GM19328 (cell line): ENCODE measurements at regions not wholly inside any gene's neighbourhood (a gene's known extent, or its start where the extent isn't known, plus 50 kb on each side); places are given as distances from the start of the nearest gene placed in this dataset.
"Not testable (repeated sequence)": the region's sequence is repeated elsewhere in the genome, so short reads cannot be mapped to it uniquely, and the experiment has no call there.

Experiments used
- ATAC-seq: cut with Tn5 transposase; IDR thresholded peaks from one replicate; pipeline ENCODE4 v1.9.1; 2021; ENCODE audit warnings: mild to moderate bottlenecking, moderate library complexity; ENCODE audit not compliant: unreplicated experiment

GRCh38 chr7:26959290-26959689, 94.9 kb upstream of the SKAP2 start:
- ATAC-seq, result no peak

- no peak for ATAC-seq
Measured at GRCh38 chr7:26958834-26959233, 94.4 kb upstream of the SKAP2 start.

DNA sequence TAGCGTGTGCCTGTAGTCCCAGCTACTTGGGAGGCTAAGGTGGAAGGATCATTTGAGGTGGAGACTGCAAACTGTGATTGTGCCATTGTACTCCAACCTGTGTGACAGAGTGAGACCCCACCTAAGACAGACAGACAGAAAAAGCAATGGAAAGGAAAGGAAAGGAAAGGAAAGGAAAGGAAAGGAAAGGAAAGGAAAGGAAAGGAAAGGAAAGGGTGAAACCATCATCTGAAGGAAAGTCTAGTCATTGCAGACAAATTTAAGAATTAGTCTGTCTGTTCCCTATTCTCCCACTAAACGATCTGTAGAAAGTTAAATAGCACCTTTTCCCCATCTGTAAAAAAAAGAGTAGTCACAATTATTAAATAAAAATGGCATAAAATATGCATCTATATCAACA, 91.1 kb upstream of the SKAP2 start:
- no peak for ATAC-seq

DNA sequence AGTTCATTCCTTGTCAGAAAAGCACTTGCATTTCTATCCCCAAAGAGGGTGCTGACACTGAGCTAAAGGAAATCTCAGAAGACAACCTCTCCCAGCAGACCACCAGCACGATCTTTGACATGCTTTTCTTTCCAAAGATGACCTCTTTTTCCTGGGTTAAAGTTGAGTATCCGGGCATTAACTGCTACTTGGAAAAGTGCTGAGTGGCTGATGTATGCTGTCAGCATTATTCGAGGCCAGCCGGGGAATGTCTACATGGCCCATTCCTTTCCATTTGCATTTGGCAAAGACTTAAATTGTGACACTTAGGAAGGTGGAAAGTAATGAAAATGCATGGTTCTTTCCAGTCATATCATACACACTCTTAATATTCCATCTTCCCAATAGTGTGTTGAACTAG, 90.6 kb upstream of the SKAP2 start:
- ATAC-seq, result no peak

GRCh38 chr7:26951407-26951950, 87.1 kb upstream of the SKAP2 start:
- ATAC-seq, result no peak

GRCh38 chr7:26950889-26951288, 86.5 kb upstream of the SKAP2 start:
- ATAC-seq, result no peak

- no peak for ATAC-seq
Measured at GRCh38 chr7:26949319-26949718, 84.9 kb upstream of the SKAP2 start.

- ATAC-seq, result no peak
Measured at GRCh38 chr7:26948617-26949118, 84.3 kb upstream of the SKAP2 start.

GRCh38 chr7:26944501-26945358, 80.3 kb upstream of the SKAP2 start:
- no peak for ATAC-seq

DNA sequence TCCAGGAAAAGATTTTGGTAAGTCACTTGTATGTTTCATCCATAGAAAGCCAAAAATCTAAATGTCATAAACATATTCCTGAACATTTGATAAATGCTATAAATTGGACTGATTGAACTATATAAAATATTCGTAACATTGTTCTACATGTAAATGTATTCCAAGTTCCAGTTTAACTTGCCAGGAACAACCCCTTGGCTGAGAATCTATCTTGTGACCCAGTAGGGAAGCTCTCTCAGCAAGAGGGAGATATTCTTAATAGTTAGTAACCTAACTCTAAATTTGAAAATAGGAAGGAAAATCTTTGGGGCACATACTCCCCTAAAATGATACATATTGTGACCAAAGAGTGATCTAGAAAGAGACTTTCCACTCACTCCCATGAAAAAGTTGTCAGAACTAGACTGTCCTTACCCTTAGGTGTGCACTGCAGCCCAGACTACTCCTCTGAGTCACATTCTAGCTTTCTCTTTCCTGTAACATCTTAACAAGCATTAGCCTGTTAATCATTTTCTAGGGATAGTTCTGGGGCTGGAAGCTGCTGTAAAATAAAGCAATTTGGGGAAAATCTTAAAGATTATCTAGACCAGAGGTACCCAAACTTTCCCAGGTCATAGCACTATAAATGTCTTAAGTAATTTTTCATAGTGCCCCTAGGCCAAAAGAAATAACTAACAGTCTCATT, 73.7 kb upstream of the SKAP2 start:
- no peak for ATAC-seq

GRCh38 chr7:26937306-26937705, 72.9 kb upstream of the SKAP2 start:
- ATAC-seq, result no peak

DNA sequence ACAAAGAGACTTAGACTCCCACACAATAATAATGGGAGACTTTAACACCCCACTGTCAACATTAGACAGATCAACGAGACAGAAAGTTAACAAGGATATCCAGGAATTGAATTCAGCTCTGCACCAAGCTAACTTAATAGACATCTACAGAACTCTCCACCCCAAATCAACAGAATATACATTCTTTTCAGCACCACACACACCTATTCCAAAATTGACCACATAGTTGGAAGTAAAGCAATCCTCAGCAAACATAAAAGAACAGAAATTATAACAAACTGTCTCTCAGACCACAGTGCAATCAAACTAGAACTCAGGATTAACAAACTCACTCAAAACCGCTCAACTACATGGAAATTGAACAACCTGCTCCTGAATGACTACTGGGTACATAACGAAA, 68.2 kb upstream of the SKAP2 start:
- not testable (repeated sequence) for ATAC-seq

DNA sequence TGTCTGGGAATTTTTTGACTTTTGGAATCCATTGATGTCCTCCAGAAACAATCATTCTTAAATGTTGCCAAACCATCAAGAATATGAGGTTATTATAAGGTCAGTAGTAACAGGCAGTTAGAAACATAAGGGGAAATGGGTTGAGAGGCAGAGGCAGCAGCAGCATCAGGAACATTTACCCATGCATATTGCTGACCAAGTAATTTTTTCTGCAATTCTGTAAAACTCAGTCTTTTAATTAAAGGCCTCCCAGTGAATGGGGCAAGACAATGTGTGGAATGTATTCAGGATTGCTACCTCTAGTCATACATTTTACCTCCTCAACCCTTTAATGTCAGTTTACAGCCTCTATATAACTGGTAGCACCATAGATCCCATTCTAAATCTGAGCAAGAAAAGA, 66.5 kb upstream of the SKAP2 start:
- ATAC-seq, result no peak

DNA sequence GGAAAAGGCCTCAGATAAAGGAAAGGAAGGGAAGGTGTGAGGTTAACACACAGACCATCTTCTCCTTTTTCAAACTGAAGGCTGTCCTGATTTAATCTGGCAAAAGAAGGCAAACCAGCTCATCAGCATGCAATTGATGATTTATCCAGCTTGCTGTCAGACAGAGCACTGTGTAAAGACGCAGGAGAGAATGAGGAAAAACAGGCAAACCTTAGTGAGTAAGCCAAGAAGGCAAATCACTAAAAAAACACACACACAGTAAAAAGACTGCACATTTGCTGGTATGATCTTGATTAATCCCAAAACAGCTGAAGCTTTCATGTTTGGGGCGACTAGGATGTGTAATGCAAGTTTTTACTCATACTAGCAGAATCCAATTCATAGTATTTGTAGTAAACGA, 65.8 kb upstream of the SKAP2 start:
- no peak for ATAC-seq

DNA sequence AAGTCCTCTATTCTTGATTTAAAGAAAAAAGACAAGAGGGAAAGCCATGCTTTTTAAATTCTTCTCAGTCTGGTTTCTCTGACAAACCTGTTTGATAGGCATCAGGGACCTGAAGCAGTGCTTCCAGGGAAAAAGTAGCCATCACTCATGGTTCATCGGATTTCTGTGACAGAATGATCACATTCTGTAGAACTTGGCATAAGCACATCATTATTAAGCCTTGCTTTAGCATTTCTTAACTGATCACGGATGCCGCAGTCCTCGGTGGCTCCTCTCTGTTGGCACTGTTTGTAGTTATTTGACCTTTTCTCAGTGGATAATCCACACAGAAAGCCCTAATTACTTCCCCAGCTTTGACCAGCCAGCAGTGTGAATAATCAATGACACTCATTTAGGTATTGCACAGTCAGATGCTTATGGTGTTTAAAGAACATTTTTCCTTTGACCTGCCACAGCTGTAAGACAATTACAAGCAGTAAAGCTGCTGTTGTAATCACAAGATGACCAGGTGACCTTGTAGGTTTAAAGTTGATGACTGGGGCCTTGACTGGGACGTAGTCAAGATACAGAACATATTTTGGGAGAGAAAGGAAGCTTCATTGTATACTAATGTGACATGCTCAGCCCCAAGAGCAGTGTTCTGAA, 64.4 kb upstream of the SKAP2 start:
- ATAC-seq, result no peak

DNA sequence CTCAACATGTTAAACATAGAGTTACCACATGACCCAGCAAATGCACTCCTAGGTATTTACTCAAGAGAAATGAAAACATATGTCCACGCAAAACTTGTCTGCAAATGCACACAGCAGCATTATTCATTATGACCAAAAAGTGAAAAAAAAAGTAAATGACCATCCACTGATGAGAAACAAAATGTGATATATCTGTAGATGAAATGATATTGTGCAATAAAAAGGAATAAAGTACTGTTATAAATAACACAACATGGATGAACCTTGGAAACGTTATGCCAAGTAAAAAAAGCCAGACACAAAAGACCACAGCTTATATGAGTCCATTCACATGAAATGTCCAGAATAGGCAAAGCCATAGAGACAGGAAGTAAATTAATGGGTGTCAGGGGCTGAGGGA, 61.4 kb upstream of the SKAP2 start:
- no peak for ATAC-seq

DNA sequence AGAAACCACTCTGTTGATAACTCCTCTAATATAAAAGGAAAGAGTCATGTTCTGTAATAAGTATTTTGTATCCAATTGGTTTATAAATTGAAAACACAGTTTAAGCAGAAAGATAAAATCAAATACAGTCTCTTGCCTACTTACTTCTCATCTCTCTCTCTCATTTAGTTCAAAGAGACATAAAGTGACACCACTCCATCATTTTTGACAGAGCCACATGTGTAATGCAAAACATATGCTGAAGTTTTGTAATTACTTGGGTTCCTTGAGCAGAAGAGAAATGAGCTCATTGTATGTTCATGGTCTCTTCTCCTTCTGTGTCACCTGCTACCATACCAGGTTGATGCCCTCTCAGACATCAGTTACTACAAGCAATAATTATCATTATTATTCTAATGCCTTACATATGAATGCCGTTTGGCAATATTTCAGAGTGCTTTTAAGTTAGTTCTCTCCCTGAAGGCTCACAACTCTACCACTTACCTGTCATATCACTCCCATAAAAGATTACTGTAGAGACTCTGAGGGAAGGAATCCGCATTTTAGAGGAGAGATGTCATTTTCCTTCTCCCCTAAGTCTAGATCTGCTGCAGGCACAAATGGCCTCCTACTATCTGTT, 59.9 kb upstream of the SKAP2 start:
- ATAC-seq, result no peak

- no peak for ATAC-seq
Measured at GRCh38 chr7:26919906-26920493, 55.6 kb upstream of the SKAP2 start.

- no peak for ATAC-seq
Measured at GRCh38 chr7:26918241-26918640, 53.9 kb upstream of the SKAP2 start.

- no peak for ATAC-seq
Measured at GRCh38 chr7:26916779-26917320, 52.5 kb upstream of the SKAP2 start.
